Panc1 (cell line): ENCODE measurements at regions not wholly inside any gene's neighbourhood (a gene's known extent, or its start where the extent isn't known, plus 50 kb on each side); places are given as distances from the start of the nearest gene placed in this dataset.

Experiments
- ATAC-seq: fragments of 200-7000 bp; cut with Tn5 transposase; 2 replicates; pipeline ENCODE4 v1.9.1; 2020; ENCODE audit warnings: mild to moderate bottlenecking, moderate library complexity
- BruUV-seq: library from RNA; stranded (reverse); fragments of 400-500 nt; replicated peaks from 2 replicates; lab custom pipeline; 2021; lab: Mats Ljungman, UMichigan
- CTCF ChIA-PET: fragments of 300-600 bp; sonication (Branson Sonifier 250); formaldehyde crosslinking; loops from one replicate; lab custom pipeline; 2022; ENCODE audit warnings: antibody characterized with exemption; lab: Charles Lee
- POLR2A ChIA-PET: fragments of 300-600 bp; sonication (Branson Sonifier 250); formaldehyde crosslinking; loops from one replicate; lab custom pipeline; 2022; ENCODE audit warnings: antibody characterized with exemption; lab: Charles Lee
- DNase-seq: peaks from one replicate; pipeline ENCODE4 v3.0.0-alpha.2; 2010; ENCODE audit warnings: low read depth, low spot score
- H3K27ac ChIP-seq: 2 replicates; pipeline ENCODE4 v1.5.1; 2011; ENCODE audit warnings: mild to moderate bottlenecking, low read length, inconsistent platforms
- H3K27me3 ChIP-seq: fragments of 200-500 bp; sonication (Bioruptor generic); 2 replicates; pipeline ENCODE4 v1.6.0; 2014; ENCODE audit warnings: low read length, inconsistent platforms; ENCODE audit not compliant: control insufficient read depth, insufficient read depth
- H3K36me3 ChIP-seq: fragments of 200-500 bp; sonication (Bioruptor generic); 2 replicates; pipeline ENCODE4 v1.5.1; 2014; ENCODE audit warnings: inconsistent platforms, mild to moderate bottlenecking, low read length, moderate library complexity; ENCODE audit not compliant: control insufficient read depth, insufficient read depth
- H3K4me1 ChIP-seq: 2 replicates; pipeline ENCODE4 v1.5.1; 2011; ENCODE audit warnings: inconsistent platforms, mild to moderate bottlenecking, low read length, moderate library complexity; ENCODE audit not compliant: control insufficient read depth, insufficient read depth
- H3K4me3 ChIP-seq, 2 experiments: 2 replicates each; pipeline ENCODE4 v1.5.1; 2011 to 2012; ENCODE audit warnings: low read depth in 2 of 2, low read length in 2 of 2, mild to moderate bottlenecking in 2 of 2, inconsistent platforms in 1 of 2, moderate library complexity in 1 of 2
- H3K9me3 ChIP-seq: fragments of 200-500 bp; sonication (Bioruptor generic); 2 replicates; pipeline ENCODE4 v1.5.1; 2014; ENCODE audit warnings: low read depth, mild to moderate bottlenecking, inconsistent platforms, low read length, moderate library complexity; ENCODE audit not compliant: control insufficient read depth, insufficient read depth
- POLR2AphosphoS5 ChIP-seq: IDR thresholded peaks from 2 replicates; pipeline ENCODE4 v1.6.1; 2012; ENCODE audit warnings: mild to moderate bottlenecking, low read depth, low read length, moderate library complexity
- SIN3A ChIP-seq: IDR thresholded peaks from 2 replicates; pipeline ENCODE4 v1.6.1; 2012; ENCODE audit warnings: low read depth, mild to moderate bottlenecking, low read length, moderate library complexity, borderline replicate concordance; ENCODE audit not compliant: insufficient read depth
- TCF7L2 ChIP-seq: IDR thresholded peaks from 2 replicates; pipeline ENCODE4 v1.6.1; 2011; ENCODE audit warnings: mild to moderate bottlenecking, low read depth, low read length, inconsistent platforms
- in situ Hi-C: cut with HindIII; loops from 2 replicates; pipeline ENCODE4 v1.10.0; 2016; ENCODE audit warnings: low sequenced_read_pairs, low pct_unique_long_range_greater_than_20kb
- intact Hi-C: fragments of 100-400 bp; cut with micrococcal nuclease; formaldehyde crosslinking; loops from one replicate; pipeline ENCODE4 v1.10.0; 2022; ENCODE audit not compliant: unreplicated experiment
- TF ChIP-seq, protein P1 (sequence below): fragments of 450-650 bp; IDR thresholded peaks from 2 replicates; pipeline ENCODE4 v1.5.1; 2017; ENCODE audit warnings: mild to moderate bottlenecking
- TF ChIP-seq, protein P2 (sequence below), 2 experiments: IDR thresholded peaks; 2 replicates each; pipeline ENCODE4 v1.6.1; 2011 to 2012; ENCODE audit warnings: low read depth in 2 of 2, control low read depth in 1 of 2, low read length in 1 of 2, mild to moderate bottlenecking in 1 of 2, moderate library complexity in 1 of 2; ENCODE audit not compliant: insufficient read depth in 1 of 2

DNA sequence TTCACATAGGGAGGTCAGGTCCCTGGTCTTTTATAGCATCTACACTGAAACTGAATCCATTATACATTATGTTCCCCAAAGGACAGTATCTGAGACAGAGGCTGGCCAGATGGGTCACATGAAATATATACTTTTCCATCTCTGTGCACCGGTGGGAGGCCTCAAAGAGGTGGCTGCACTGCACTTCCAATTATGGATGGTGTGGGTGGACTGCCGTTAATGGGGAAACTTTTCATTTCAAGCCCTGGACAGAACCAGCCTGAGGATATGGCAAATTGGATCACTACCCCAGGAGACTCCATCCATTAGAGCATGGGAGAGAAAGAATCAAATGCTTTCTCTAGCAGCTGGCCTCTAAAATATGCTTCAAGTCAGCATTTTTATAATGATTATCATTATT lies 280.5 kb upstream of the OPRM1 start:
- TF ChIP-seq POLR2AphosphoS5 (no peak), TCF7L2 (no peak), SIN3A (no peak)
- TF ChIP-seq, protein P1, sequence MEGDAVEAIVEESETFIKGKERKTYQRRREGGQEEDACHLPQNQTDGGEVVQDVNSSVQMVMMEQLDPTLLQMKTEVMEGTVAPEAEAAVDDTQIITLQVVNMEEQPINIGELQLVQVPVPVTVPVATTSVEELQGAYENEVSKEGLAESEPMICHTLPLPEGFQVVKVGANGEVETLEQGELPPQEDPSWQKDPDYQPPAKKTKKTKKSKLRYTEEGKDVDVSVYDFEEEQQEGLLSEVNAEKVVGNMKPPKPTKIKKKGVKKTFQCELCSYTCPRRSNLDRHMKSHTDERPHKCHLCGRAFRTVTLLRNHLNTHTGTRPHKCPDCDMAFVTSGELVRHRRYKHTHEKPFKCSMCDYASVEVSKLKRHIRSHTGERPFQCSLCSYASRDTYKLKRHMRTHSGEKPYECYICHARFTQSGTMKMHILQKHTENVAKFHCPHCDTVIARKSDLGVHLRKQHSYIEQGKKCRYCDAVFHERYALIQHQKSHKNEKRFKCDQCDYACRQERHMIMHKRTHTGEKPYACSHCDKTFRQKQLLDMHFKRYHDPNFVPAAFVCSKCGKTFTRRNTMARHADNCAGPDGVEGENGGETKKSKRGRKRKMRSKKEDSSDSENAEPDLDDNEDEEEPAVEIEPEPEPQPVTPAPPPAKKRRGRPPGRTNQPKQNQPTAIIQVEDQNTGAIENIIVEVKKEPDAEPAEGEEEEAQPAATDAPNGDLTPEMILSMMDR, result no peak
- Histone ChIP-seq H3K4me3 (no peak overlapping the region), H3K27ac (no peak overlapping the region), H3K4me1 (no peaks in the 10 kb centered on the region), H3K36me3 (no peaks in the 10 kb centered on the region), H3K9me3 (no peaks in the 10 kb centered on the region), H3K27me3 (no peaks in the 10 kb centered on the region)
- ChIA-PET POLR2A (no interaction called here), CTCF (no interaction called here)
- no peak for ATAC-seq
- no TSS peak for BruUV-seq
- in situ Hi-C loops (no loop called here), intact Hi-C loops (no loop called here)
- DNase-seq, result no peak

DNA sequence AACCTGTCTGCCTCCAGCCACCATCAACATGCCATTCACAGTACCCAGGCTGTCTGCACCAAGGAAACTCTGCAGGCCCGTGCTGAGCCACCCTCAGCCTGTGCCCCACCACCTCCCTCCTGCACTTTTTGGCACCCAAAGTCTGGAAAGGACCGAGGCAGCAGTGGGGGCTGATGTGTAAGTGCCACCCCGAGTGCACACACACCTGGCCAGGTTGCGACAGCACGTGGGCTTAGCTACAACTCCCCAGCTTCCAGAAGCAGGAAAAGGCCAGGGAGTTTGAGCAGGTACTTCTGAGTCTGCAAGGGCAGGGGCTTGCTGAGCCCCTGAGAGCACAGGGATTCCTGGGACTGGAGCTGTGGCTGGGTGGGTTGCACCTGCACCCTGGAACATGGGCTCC lies 303.3 kb upstream of the OPRM1 start:
- intact Hi-C loops, result no loop called here
- no peak overlapping the region for H3K27ac ChIP-seq
- H3K27me3 ChIP-seq, result no peaks in the 10 kb centered on the region
- TF ChIP-seq, protein P1, result no peak
- no peaks in the 10 kb centered on the region for H3K36me3 ChIP-seq
- no TSS peak for BruUV-seq
- no peak overlapping the region for H3K4me3 ChIP-seq
- ATAC-seq (no peak), DNase-seq (no peak)
- H3K9me3 ChIP-seq, result no peaks in the 10 kb centered on the region
- CTCF ChIA-PET, result no interaction called here
- POLR2A ChIA-PET, result no interaction called here
- in situ Hi-C loops, result no loop called here
- H3K4me1 ChIP-seq, result no peaks in the 10 kb centered on the region

DNA sequence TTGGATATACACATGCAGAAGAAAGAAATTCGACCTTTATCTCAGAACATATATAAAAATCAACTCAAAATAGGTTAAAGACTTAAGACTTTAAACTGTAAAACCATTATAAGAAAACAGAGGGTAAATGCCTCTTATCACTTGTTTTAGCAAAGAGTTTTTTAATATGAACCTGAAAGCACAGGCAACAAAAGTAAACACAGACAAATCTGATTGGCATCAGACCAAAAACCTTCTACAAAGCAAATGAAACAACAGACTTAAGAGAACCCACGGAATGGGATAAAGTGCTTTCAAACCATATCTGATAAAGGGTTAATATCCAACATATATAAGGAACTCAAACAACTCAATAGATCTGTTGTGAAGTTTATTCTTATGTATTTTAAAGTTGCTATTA lies 309.9 kb upstream of the OPRM1 start:
- CTCF ChIA-PET, result no interaction called here
- Histone ChIP-seq H3K4me1 (no peaks in the 10 kb centered on the region), H3K36me3 (no peaks in the 10 kb centered on the region), H3K4me3 (no peak overlapping the region), H3K27me3 (no peaks in the 10 kb centered on the region), H3K27ac (no peak overlapping the region), H3K9me3 (no peaks in the 10 kb centered on the region; the same call in 1 of the 2 replicates)
- POLR2A ChIA-PET, result no interaction called here
- intact Hi-C loops, result no loop called here
- ATAC-seq, result no peak
- BruUV-seq, result no TSS peak
- in situ Hi-C loops, result no loop called here
- TF ChIP-seq, protein P1, result no peak
- no peak for TF ChIP-seq TCF7L2
- TF ChIP-seq POLR2AphosphoS5, result no peak
- TF ChIP-seq, protein P2, sequence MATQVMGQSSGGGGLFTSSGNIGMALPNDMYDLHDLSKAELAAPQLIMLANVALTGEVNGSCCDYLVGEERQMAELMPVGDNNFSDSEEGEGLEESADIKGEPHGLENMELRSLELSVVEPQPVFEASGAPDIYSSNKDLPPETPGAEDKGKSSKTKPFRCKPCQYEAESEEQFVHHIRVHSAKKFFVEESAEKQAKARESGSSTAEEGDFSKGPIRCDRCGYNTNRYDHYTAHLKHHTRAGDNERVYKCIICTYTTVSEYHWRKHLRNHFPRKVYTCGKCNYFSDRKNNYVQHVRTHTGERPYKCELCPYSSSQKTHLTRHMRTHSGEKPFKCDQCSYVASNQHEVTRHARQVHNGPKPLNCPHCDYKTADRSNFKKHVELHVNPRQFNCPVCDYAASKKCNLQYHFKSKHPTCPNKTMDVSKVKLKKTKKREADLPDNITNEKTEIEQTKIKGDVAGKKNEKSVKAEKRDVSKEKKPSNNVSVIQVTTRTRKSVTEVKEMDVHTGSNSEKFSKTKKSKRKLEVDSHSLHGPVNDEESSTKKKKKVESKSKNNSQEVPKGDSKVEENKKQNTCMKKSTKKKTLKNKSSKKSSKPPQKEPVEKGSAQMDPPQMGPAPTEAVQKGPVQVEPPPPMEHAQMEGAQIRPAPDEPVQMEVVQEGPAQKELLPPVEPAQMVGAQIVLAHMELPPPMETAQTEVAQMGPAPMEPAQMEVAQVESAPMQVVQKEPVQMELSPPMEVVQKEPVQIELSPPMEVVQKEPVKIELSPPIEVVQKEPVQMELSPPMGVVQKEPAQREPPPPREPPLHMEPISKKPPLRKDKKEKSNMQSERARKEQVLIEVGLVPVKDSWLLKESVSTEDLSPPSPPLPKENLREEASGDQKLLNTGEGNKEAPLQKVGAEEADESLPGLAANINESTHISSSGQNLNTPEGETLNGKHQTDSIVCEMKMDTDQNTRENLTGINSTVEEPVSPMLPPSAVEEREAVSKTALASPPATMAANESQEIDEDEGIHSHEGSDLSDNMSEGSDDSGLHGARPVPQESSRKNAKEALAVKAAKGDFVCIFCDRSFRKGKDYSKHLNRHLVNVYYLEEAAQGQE (IDR thresholded peaks at IDR 0.05; ENCODE audit: insufficient read depth in 1 of 2, low read depth in 2 of 2, low read length in 1 of 2), result no peak
- no peak for TF ChIP-seq SIN3A
- DNase-seq, result no peak
